GM21619 (cell line): ENCODE measurements at regions not wholly inside any gene's neighbourhood (a gene's known extent, or its start where the extent isn't known, plus 50 kb on each side); places are given as distances from the start of the nearest gene placed in this dataset.
"Not testable (repeated sequence)": the region's sequence is repeated elsewhere in the genome, so short reads cannot be mapped to it uniquely, and the experiment has no call there.

Experiments used
- ATAC-seq: cut with Tn5 transposase; IDR thresholded peaks from one replicate; pipeline ENCODE4 v1.9.1; 2021; ENCODE audit not compliant: unreplicated experiment

DNA sequence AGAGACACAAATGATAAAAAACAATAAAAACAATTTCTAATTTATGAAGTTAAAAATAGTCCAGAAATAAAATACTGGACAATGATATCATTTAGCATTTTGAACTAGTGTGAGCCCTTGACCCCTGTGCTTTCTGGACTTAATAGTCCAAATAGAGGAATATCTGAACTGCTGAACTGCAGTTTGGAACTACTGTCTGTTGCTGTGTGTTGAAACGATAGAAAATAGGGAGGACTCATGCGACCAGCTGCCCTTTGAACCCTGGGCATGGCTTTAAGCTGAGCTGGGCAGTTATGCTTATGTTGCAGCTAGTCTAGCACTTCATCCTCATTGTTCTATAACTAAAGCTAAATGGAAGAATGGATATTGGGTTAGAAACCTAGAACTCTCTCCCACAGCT lies 99.5 kb downstream of the FMR1NB start:
- no peak for ATAC-seq

DNA sequence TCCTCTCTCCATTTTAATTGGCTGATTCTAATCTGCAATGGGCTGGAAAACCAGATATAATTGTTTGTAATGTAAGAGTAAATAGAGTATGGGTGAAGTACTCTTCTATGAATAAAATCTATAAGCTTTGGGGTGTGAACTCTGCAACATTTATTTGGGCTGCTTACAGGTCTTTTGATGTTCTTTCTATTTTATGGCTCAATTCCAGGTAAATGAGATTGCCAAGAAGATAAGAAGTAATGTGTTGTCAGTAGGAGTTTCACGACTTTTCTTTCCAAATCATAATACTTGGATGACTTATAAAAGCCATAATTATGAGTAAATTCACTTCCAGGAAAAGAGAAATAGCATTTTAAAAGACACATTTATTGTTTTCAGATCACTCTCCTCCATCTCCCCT lies 103.5 kb downstream of the FMR1NB start:
- no peak for ATAC-seq

- no peak for ATAC-seq
These were observed 139.0 kb downstream of the FMR1NB start for GRCh38 chrX:148120151-148120550.

DNA sequence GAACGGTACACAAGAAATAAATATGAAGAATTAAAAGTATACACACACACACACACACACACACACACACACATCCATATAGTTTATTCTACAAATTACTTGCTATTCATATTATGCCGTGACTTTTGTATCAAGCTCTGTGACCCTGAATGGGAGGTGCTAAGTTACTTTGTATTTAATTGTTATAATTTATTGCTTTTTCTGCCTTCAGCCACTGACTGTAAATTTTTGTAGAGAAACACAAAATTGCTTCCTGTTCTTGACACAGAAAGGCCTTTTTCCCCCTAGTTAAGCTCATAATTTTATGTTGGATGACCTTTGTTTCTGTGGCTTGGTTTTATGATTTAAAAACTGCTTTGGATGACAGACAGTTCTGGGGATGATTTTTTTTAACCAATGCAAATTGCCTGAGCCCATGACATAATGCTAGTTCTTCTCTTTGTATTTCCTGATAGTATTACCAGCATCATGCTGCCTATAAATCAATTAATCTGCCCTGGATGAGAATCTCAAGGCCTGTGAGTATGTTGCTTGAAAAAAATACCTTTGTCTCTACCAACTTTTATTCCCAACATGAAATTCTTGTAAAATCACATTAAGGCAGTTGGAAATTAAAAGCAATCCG lies 140.0 kb downstream of the FMR1NB start:
- no peak for ATAC-seq

DNA sequence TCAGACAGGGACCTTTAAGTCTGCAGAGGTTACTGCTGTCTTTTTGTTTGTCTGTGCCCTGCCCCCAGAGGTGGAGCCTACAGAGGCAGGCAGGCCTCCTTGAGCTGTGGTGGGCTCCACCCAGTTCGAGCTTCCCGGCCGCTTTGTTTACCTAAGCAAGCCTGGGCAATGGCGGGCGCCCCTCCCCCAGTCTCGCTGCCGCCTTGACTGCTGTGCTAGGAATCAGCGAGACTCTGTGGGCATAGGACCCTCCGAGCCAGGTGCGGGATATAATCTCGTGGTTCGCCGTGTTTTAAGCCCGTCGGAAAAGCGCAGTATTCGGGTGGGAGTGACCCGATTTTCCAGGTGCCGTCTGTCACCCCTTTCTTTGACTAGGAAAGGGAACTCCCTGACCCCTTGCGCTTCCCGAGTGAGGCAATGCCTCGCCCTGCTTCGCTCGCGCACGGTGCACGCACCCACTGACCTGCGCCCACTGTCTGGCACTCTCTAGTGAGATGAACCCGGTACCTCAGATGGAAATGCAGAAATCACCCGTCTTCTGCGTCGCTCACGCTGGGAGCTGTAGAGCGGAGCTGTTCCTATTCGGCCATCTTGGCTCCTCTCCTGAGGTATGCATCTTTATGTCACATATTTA lies 147.9 kb downstream of the FMR1NB start:
- not testable (repeated sequence) for ATAC-seq

- ATAC-seq = no peak
These were observed 152.1 kb downstream of the FMR1NB start for GRCh38 chrX:148133105-148133725.

DNA sequence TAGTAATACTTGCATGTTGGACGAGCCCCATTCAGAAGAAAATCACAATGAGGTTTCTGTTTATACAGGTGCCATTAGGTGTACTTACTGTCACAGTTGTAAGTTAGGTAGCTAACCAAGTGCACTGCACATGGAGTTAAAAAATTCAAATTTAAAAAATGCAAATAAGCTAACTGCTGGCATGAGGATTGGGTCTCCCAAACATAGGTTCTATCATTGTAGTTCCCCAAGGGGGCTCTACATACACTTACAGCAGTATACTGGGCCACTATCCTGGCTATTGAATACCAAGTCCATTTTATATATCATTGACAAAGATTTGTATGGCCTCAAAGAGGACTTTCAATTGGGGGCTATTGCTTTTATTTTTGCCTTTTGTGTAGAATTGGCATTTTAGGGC lies 153.4 kb downstream of the FMR1NB start:
- ATAC-seq = no peak

GRCh38 chrX:148135738-148136137 lies 154.6 kb downstream of the FMR1NB start:
- ATAC-seq = no peak

- ATAC-seq = no peak
These were observed 165.0 kb downstream of the FMR1NB start for GRCh38 chrX:148146121-148146520.

- ATAC-seq = no peak
These were observed 175.8 kb downstream of the FMR1NB start for GRCh38 chrX:148156986-148157385.

GRCh38 chrX:148159796-148160195 lies 178.7 kb downstream of the FMR1NB start:
- ATAC-seq = no peak

DNA sequence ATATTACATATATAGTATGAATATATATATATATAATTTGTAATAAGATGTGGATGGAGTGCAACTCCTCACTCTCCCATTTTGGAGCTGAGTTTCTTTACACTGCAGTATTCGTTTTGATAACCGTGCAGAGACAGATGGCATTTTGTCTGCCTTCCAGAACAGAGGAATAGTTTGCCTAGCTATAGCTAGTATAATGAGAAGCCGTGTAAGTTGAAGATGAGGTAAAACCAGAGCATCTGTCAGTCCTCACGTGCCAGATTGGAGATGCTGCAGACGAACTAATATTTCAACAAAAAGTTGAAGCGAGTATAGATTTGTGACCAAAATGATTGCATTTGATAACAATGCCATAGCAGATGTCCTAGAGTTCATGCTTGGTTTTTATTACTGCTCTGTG lies 180.6 kb downstream of the FMR1NB start:
- ATAC-seq = no peak

- no peak for ATAC-seq
These were observed 204.5 kb downstream of the FMR1NB start for GRCh38 chrX:148185631-148186030.

- ATAC-seq = no peak
These were observed 211.4 kb downstream of the FMR1NB start for GRCh38 chrX:148192547-148192946.

GRCh38 chrX:148193759-148194158 lies 212.6 kb downstream of the FMR1NB start:
- ATAC-seq = no peak

- ATAC-seq = no peak
These were observed 222.4 kb downstream of the FMR1NB start for GRCh38 chrX:148203531-148203930.

DNA sequence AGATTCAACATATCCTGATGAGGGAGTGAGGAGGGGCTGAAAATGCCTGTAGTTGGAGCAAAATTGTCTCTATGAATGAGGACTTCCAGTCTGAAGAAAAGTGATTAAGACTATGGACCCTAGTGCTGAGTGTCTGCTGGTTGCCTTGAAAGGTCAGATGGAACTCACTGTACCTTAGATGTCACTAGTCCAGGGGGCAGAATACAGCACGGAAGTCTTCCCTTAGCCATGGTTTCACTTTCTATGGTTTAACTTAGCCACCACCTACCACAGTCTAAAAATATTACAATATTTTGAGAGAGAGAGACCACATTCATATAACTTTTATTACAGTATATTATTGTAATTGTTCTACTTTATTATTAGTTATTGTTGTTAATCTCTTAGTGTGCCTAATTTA lies 223.1 kb downstream of the FMR1NB start:
- no peak for ATAC-seq

DNA sequence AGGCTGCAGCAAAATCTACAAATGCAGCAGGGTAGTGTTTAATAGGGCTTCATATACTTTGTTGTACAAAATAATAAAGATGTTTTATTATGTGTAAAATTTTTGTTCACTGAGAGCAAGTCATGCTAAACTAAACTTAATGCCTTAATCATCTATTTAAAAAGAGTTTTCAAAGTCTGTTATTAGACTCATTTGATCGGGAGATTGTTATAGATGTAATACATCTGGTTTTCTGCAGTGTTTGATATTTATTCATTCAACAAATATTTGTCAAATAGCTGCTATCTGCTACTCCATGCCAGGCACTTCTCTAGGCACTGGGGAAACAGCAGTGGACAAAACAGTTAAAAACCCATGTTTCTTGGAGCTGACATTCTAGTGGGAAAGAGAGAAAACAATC lies 233.6 kb downstream of the FMR1NB start:
- no peak for ATAC-seq

DNA sequence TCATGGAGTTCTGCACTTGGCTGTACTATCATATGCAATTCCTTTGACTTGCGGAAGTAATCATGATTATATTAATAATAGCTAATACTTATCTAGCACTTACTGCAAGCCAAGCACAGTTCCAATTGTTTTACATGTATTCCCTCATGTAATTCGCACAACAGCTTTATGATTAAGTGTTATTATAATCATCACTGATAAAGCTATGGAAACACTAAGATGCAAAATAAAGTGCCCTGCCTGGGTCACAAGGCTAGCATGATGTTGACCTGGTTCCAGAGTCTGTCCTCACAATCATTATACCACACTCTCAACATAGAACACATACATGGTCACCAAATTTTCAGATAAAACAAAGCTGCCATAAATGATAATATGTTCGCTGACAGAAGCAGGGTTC lies 234.6 kb downstream of the FMR1NB start:
- no peak for ATAC-seq

DNA sequence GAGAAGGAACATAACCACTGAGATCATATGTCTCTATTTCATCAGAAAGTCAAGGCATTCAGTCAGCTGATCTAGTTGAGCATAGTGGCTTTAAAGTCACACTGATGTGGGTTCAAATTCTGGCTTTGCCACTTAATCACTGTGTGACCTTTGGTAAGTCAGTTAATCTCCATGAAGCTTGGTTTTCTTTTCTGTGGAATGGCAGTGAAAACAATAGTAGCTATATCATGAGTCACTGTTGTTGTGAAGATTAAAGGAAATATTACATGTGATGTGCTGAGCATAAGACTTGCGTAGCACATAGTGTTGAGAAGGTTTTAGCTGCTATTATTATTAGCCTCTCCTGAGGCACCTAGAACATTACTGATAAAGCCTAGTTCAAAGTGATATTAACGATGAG lies 242.2 kb downstream of the FMR1NB start:
- no peak for ATAC-seq

DNA sequence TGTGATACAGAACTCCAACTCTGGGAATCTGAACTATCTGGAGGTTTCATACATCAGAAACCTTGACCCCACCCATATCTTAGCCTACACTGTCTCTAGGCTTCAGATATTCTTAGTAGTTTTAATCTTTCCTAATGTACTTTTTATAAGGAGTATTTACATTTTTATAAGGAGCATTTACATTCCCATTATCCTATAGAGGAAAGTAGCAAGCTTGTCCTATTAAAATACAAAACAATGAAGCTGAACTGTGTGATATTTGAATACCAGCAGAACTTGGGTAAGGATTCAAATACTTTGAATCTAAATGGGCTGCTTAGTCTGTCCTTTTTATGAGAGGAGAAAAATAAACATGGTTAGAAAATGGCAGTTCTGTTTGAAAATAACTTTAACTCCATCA lies 247.4 kb downstream of the FMR1NB start:
- no peak for ATAC-seq

GRCh38 chrX:148229801-148230303 lies 248.7 kb downstream of the FMR1NB start:
- no peak for ATAC-seq
